ENCODE measurements at regions not wholly inside any gene's neighbourhood (a gene's known extent, or its start where the extent isn't known, plus 50 kb on each side); places are given as distances from the start of the nearest gene placed in this dataset.

- DNase-seq (ENCODE audit: low spot score in 2 of 2): no peak
- TF ChIP-seq POLR2A (IDR thresholded peaks at IDR 0.05) (no peak), CTCF (IDR thresholded peaks at IDR 0.05) (no peak)
- no peak overlapping the region for H3K4me3 ChIP-seq (ENCODE audit: low read depth, poor library complexity, severe bottlenecking)
- 81 to 83% methylated on average over 6 of the region's 6 CpGs for WGBS, 2 donors
- intact Hi-C loops (cut with DNase I; ENCODE audit: low total_unique reads): no loop called here
Measured at GRCh38 chr18:67633939-67634338, 117.4 kb upstream of the DSEL start.

GRCh38 chr18:67621906-67622305, 105.4 kb upstream of the DSEL start:
- no peak for TF ChIP-seq CTCF (IDR thresholded peaks at IDR 0.05)
- TF ChIP-seq POLR2A (IDR thresholded peaks at IDR 0.05): no peak
- WGBS, 2 donors: 83 to 85% methylated on average over 1 of the region's 1 CpG
- intact Hi-C loops (cut with DNase I; ENCODE audit: low total_unique reads): no loop called here
- no peak for DNase-seq (ENCODE audit: low spot score in 2 of 2)
- no peak overlapping the region for H3K4me3 ChIP-seq (ENCODE audit: low read depth, poor library complexity, severe bottlenecking)

- intact Hi-C loops (cut with DNase I; ENCODE audit: low total_unique reads): no loop called here
- no peak overlapping the region for H3K4me3 ChIP-seq (ENCODE audit: low read depth, poor library complexity, severe bottlenecking)
- TF ChIP-seq POLR2A (IDR thresholded peaks at IDR 0.05) (no peak), CTCF (IDR thresholded peaks at IDR 0.05) (no peak)
- no peak for DNase-seq (ENCODE audit: low spot score in 2 of 2)
- 56 to 83% methylated on average over 2 of the region's 2 CpGs for WGBS, 2 donors
Measured at GRCh38 chr18:67621049-67621713, 104.7 kb upstream of the DSEL start.

DNA sequence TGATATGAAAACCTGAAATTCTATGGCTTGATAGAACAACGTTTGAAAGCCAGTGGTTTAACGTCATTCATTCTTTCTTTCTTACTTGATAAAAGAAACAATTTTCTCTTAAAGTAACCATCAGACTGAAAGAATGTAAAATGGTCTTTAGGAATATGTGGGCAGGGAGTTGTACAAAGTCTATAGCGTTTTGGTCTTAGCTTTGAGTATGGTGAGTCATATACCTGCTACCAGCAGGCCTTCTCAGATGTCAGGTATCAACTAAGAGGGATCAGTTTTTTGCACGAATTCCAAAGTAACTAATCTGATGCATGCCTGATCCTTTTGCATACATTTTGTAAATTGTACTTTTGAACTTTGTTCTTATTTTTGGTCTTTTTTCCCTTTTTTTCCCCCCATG, 101.5 kb upstream of the DSEL start:
- no peak for DNase-seq (ENCODE audit: low spot score in 2 of 2)
- WGBS, 2 donors: 80 to 83% methylated on average over 4 of the region's 4 CpGs
- H3K4me3 ChIP-seq (ENCODE audit: low read depth, poor library complexity, severe bottlenecking): no peak overlapping the region
- intact Hi-C loops (cut with DNase I; ENCODE audit: low total_unique reads): no loop called here
- TF ChIP-seq CTCF (IDR thresholded peaks at IDR 0.05) (no peak), POLR2A (IDR thresholded peaks at IDR 0.05) (no peak)

- no peak for DNase-seq (ENCODE audit: low spot score in 2 of 2)
- TF ChIP-seq POLR2A (IDR thresholded peaks at IDR 0.05) (no peak), CTCF (IDR thresholded peaks at IDR 0.05) (no peak)
- H3K4me3 ChIP-seq (ENCODE audit: low read depth, poor library complexity, severe bottlenecking): no peak overlapping the region
- intact Hi-C loops (cut with DNase I; ENCODE audit: low total_unique reads): no loop called here
- WGBS, 2 donors: 88 to 95% methylated on average over 3 of the region's 3 CpGs
Measured at GRCh38 chr18:67615876-67616275, 99.4 kb upstream of the DSEL start.

- 88 to 94% methylated on average over 5 of the region's 5 CpGs for WGBS, 2 donors
- intact Hi-C loops (cut with DNase I; ENCODE audit: low total_unique reads): no loop called here
- no peak for DNase-seq (ENCODE audit: low spot score in 2 of 2)
- no peak overlapping the region for H3K4me3 ChIP-seq (ENCODE audit: low read depth, poor library complexity, severe bottlenecking)
- TF ChIP-seq CTCF (IDR thresholded peaks at IDR 0.05) (no peak), POLR2A (IDR thresholded peaks at IDR 0.05) (no peak)
Measured at GRCh38 chr18:67613731-67614130, 97.2 kb upstream of the DSEL start.
